Transverse colon (tissue), 4 donors: ENCODE measurements at regions not wholly inside any gene's neighbourhood (a gene's known extent, or its start where the extent isn't known, plus 50 kb on each side); places are given as distances from the start of the nearest gene placed in this dataset.

ENCODE experiments used
- DNase-seq: peaks from one replicate; pipeline ENCODE4 v3.0.0-alpha.2; 2019
- H3K27ac ChIP-seq, 4 donors: fragments of 200-600 bp; sonication (generic); 2 replicates each; pipeline ENCODE4 v1.5.1; 2016 to 2018; ENCODE audit warnings: inconsistent platforms in 4 of 4
- H3K27me3 ChIP-seq: fragments of 200-600 bp; sonication (generic); 2 replicates; pipeline ENCODE4 v1.5.1; 2017; ENCODE audit warnings: inconsistent platforms
- H3K36me3 ChIP-seq, 4 donors: fragments of 200-600 bp; sonication (generic); 2 replicates each; pipeline ENCODE4 v1.5.1; 2017 to 2019; ENCODE audit warnings: inconsistent platforms in 4 of 4
- H3K4me1 ChIP-seq, 4 donors: fragments of 200-600 bp; sonication (generic); 2 replicates each; pipeline ENCODE4 v1.5.1; 2017 to 2020; ENCODE audit warnings: inconsistent platforms in 4 of 4
- H3K4me3 ChIP-seq, 4 donors: fragments of 200-600 bp; sonication (generic); 1 replicate in 1 of 4; 2 replicates in 3 of 4; pipeline versions ENCODE4 v1.5.1 to v1.6.1; 2017 to 2019; ENCODE audit warnings: inconsistent platforms in 4 of 4
- H3K9me3 ChIP-seq, 2 donors: fragments of 200-600 bp; sonication (generic); 2 replicates each; pipeline ENCODE4 v1.5.1; 2017 to 2019; ENCODE audit warnings: inconsistent platforms in 2 of 2
- CTCF ChIP-seq, 5 experiments: fragments of 200-600 bp in 3 of 5; fragments of 450-650 bp in 2 of 5; sonication (generic) in 3 of 5; IDR thresholded peaks; 1 replicate in 2 of 5; 2 replicates in 3 of 5; pipeline ENCODE4 v1.5.1; 2016 to 2017; ENCODE audit warnings: antibody characterized with exemption in 5 of 5, inconsistent platforms in 3 of 5, mild to moderate bottlenecking in 2 of 5, moderate library complexity in 1 of 5
- EP300 ChIP-seq: sonication (generic); formaldehyde crosslinking; IDR thresholded peaks from one replicate; pipeline ENCODE4 v1.6.1; 2017; ENCODE audit warnings: antibody characterized with exemption, low read depth
- POLR2A ChIP-seq: fragments of 450-650 bp; IDR thresholded peaks from one replicate; pipeline ENCODE4 v1.6.1; 2016; ENCODE audit warnings: antibody characterized with exemption, mild to moderate bottlenecking, moderate library complexity
- POLR2AphosphoS5 ChIP-seq, 3 donors: sonication (generic); formaldehyde crosslinking; IDR thresholded peaks; one replicate each; pipeline ENCODE4 v1.6.1; 2016; ENCODE audit warnings: antibody characterized with exemption in 3 of 3
- WGBS, 2 donors: methylation state at CpG; one replicate each; pipeline ENCODE4 v1.1.5; 2018; ENCODE audit warnings: low coverage in 1 of 2; 5-methylcytosine and 5-hydroxymethylcytosine counted together
- in situ Hi-C, 4 donors: fragments of 200-750 bp; cut with MboI; loops; one replicate each; pipeline versions ENCODE4 v1.15.0 to v1.15.1; 2017; ENCODE audit warnings: low sequenced_read_pairs in 3 of 4, low pct_ligation_motif_present in 1 of 4, low pct_unique_long_range_greater_than_20kb in 1 of 4
- intact Hi-C: fragments of 100-400 bp; cut with DNase I; formaldehyde crosslinking; loops from one replicate; pipeline ENCODE4 v1.15.1; 2023; ENCODE audit warnings: low total_unique reads

- Histone ChIP-seq H3K4me1 (no peaks in the 10 kb centered on the region), H3K27me3 (no peaks in the 10 kb centered on the region), H3K36me3 (no peaks in the 10 kb centered on the region), H3K4me3 (no peak overlapping the region), H3K27ac (no peak overlapping the region), H3K9me3 (no peaks in the 10 kb centered on the region)
- in situ Hi-C loops (no loop called here), intact Hi-C loops (no loop called here)
- 68 to 71% methylated on average over 5 of the region's 5 CpGs for WGBS, 2 donors
- no peak for DNase-seq
- TF ChIP-seq EP300 (no peak), POLR2A (no peak), POLR2AphosphoS5 (IDR thresholded peaks at IDR 0.05) (no peak), CTCF (IDR thresholded peaks at IDR 0.05) (no peak)
These were observed 537.6 kb downstream of the ANXA1 start for GRCh38 chr9:73689051-73689870.

GRCh38 chr9:73701415-73702057, 549.9 kb downstream of the ANXA1 start:
- Histone ChIP-seq H3K36me3 (no peaks in the 10 kb centered on the region), H3K4me3 (no peak overlapping the region), H3K9me3 (no peaks in the 10 kb centered on the region), H3K4me1 (no peaks in the 10 kb centered on the region), H3K27ac (no peak overlapping the region), H3K27me3 (no peaks in the 10 kb centered on the region)
- no peak for TF ChIP-seq CTCF (IDR thresholded peaks at IDR 0.05)
- no peak for TF ChIP-seq POLR2AphosphoS5 (IDR thresholded peaks at IDR 0.05)
- no peak for TF ChIP-seq POLR2A
- no peak for TF ChIP-seq EP300
- in situ Hi-C loops (no loop called here), intact Hi-C loops (no loop called here)
- 22 to 43% methylated on average over 1 of the region's 1 CpG for WGBS, 2 donors
- DNase-seq: no peak

GRCh38 chr9:73714294-73714693, 562.6 kb downstream of the ANXA1 start:
- no peak overlapping the region for H3K4me3 ChIP-seq
- intact Hi-C loops: no loop called here
- in situ Hi-C loops: no loop called here
- TF ChIP-seq CTCF (IDR thresholded peaks at IDR 0.05): no peak
- TF ChIP-seq POLR2A: no peak
- no peak for TF ChIP-seq EP300
- no peak for TF ChIP-seq POLR2AphosphoS5 (IDR thresholded peaks at IDR 0.05)
- H3K4me1 ChIP-seq: no peaks in the 10 kb centered on the region
- H3K9me3 ChIP-seq: no peaks in the 10 kb centered on the region
- no peak for DNase-seq
- no peaks in the 10 kb centered on the region for H3K27me3 ChIP-seq
- H3K27ac ChIP-seq: no peak overlapping the region
- no peaks in the 10 kb centered on the region for H3K36me3 ChIP-seq
- WGBS, 2 donors: 57 to 88% methylated on average over 1 of the region's 1 CpG

GRCh38 chr9:73715591-73715990, 563.9 kb downstream of the ANXA1 start:
- TF ChIP-seq POLR2AphosphoS5 (IDR thresholded peaks at IDR 0.05) (no peak), POLR2A (no peak), CTCF (IDR thresholded peaks at IDR 0.05) (no peak), EP300 (no peak)
- H3K27me3 ChIP-seq: no peaks in the 10 kb centered on the region
- no peaks in the 10 kb centered on the region for H3K9me3 ChIP-seq
- intact Hi-C loops (no loop called here), in situ Hi-C loops (no loop called here)
- WGBS, 2 donors: 77 to 82% methylated on average over 3 of the region's 3 CpGs
- H3K36me3 ChIP-seq: no peaks in the 10 kb centered on the region
- no peaks in the 10 kb centered on the region for H3K4me1 ChIP-seq
- no peak overlapping the region for H3K27ac ChIP-seq
- no peak for DNase-seq
- H3K4me3 ChIP-seq: no peak overlapping the region
